ENCODE measurements at regions not wholly inside any gene's neighbourhood (a gene's known extent, or its start where the extent isn't known, plus 50 kb on each side); places are given as distances from the start of the nearest gene placed in this dataset.

DNA sequence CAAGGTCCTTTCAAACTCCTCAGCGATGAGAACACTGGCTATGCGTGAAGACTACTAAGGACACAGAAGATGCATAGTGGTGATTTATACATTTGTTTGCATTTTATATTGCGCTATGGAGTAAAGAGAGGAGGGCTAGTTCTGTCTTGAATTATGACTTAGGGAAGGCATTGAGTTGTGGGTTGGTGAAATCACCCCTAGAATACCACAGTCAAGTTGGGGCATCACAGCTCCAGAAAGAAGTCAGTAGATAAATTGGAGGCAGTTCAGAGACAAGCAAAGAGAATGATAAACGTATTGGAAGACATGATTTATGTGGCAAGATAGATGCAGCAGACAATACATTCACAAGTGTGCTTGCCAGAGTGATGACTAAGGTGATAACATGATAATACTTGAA is 460.4 kb downstream of the EPHA4 start:
- DNase-seq (ENCODE audit: low spot score in 2 of 2), result no peak
- Mint-ChIP-seq H3K27ac (no peak overlapping the region), H3K4me3 (no peak overlapping the region), H3K4me1 (no peaks in the 10 kb centered on the region), H3K9me3 (no peaks in the 10 kb centered on the region), H3K36me3 (no peaks in the 10 kb centered on the region)
- ATAC-seq, result no peak

DNA sequence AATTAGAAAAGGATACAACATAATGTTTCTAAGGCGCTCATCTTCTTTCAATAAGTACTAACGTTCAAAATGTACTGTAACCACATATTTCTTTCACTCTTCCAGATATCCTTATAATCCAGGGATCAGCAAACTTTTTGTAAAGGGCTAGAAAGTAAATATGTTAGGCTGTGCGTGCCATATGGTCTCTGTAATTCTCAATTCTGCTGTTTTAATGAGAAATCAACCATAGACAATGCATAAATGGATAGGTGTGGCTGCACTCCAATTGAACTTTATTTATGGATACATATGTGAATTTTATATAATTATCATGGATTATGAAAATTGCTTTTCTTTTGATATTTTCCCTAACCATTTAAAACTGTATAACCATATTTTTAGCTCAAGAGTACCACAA is 459.4 kb downstream of the EPHA4 start:
- no peak overlapping the region for H3K4me3 Mint-ChIP-seq
- H3K9me3 Mint-ChIP-seq, result no peaks in the 10 kb centered on the region

DNA sequence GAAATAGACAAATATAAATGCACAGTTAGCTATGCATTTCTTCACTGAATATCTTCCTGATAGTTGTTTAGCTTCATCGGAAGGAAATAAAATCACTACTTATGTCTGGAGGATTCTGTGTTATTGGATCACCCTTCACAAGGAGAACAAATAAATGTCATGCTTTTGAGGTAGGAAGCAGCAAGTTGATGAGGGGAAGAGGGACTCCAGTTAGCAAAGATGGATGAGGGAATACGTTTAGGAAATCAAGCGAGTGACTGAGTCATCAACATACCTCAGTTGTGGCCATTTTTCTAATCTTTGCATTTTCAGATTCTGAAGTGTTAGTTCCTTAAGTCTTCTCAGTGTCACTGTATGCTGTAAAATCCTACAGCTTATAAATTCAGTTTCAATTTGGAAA is 456.2 kb downstream of the EPHA4 start:
- Mint-ChIP-seq H3K4me3 (no peak overlapping the region), H3K9me3 (no peaks in the 10 kb centered on the region), H3K27ac (no peak overlapping the region), H3K4me1 (no peaks in the 10 kb centered on the region), H3K36me3 (no peaks in the 10 kb centered on the region)
- no peak for ATAC-seq
- DNase-seq (ENCODE audit: low spot score in 2 of 2), result no peak

More for the DNA sequence above, 459.4 kb downstream of the EPHA4 start:
- Mint-ChIP-seq H3K27ac (no peak overlapping the region), H3K36me3 (no peaks in the 10 kb centered on the region), H3K4me1 (no peaks in the 10 kb centered on the region)
- ATAC-seq (no peak), DNase-seq (ENCODE audit: low spot score in 2 of 2) (no peak)

DNA sequence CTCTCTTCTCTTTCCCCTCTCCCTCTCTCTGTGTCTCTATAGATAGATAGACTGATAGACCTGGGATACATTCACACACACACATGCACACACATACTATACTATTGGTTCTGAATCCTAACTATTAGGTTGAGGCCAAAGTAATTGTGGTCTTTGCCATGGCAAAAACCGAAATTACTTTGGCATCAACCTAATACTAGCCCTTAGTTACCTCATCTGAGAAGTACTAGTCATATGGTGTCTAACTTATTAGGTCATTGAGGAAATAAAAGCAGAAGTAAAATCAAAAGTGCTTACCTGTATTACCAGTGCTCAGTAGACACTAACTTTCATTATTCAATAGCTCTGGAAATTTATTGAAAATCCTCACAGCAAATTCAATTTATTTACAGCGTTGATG is 451.5 kb downstream of the EPHA4 start:
- ATAC-seq, result peak; percentile 49
- H3K36me3 Mint-ChIP-seq, result no peaks in the 10 kb centered on the region

DNA sequence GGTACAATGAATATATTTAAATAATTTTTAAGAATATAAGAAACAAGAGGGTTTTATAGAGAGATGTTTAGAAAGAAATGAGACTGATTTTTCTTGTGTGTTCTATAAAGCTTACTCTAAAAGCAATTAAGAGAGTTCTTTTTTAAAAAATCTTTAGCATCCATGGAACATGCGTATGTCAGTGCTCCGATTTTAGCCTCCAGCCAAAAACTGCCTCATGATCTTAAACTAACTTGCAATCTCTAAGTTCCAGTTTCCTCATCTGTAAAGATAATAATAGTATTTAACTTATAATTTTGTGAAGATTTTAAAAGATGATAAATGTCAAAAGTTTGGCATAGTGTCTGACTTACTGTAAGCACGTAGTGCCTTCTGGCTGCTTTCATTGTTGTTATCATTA is 448.7 kb downstream of the EPHA4 start:
- Mint-ChIP-seq H3K4me1 (no peaks in the 10 kb centered on the region), H3K4me3 (no peak overlapping the region), H3K9me3 (peaks cover 4% of the 10 kb centered on the region), H3K36me3 (no peaks in the 10 kb centered on the region), H3K27ac (no peak overlapping the region)
- no peak for DNase-seq (ENCODE audit: low spot score in 2 of 2)
- no peak for ATAC-seq

More for the DNA sequence above, 451.5 kb downstream of the EPHA4 start:
- H3K4me1 Mint-ChIP-seq, result no peaks in the 10 kb centered on the region
- H3K4me3 Mint-ChIP-seq, result no peak overlapping the region
- no peaks in the 10 kb centered on the region for H3K9me3 Mint-ChIP-seq
- DNase-seq (ENCODE audit: low spot score in 2 of 2), result no peak
- H3K27ac Mint-ChIP-seq, result no peak overlapping the region

DNA sequence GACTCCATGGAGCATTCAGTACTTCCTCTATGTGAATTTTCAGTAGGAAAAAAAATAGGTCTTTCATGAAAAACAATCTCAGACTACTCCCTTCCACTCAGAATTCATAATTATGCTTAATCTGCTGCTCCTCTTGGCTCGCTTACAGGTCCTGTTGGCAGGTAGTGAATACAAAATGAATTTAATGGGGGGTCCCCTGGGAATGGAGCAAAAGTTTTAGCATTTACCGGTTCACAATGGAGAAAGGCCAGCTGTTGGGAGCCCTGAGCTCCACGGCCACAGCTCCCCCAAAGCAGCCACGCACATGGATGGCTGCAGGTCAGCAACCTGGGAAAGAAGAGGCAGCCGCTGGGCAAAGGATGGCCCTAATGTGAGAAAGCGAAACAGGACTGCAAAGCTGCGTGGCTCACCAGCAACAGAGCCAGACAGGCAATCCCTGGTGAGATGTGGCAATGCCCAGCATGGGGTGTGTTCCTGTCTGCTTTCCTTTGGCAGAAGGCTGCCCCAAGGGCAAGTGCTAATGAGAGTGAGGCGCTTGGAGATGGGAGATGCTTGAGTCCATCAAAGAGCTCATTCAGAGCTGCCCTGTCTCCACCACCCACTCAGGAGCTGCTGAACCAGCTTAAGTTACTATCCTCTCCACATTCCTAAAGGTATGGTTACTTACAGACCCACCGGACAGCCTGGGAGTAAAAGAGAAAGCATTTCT is 447.4 kb downstream of the EPHA4 start:
- ATAC-seq, result peak; percentile 11
- Mint-ChIP-seq H3K9me3 (peaks cover 4% of the 10 kb centered on the region), H3K4me1 (no peaks in the 10 kb centered on the region), H3K4me3 (no peak overlapping the region), H3K27ac (no peak overlapping the region), H3K36me3 (no peaks in the 10 kb centered on the region)
- DNase-seq (ENCODE audit: low spot score in 2 of 2), result no peak

DNA sequence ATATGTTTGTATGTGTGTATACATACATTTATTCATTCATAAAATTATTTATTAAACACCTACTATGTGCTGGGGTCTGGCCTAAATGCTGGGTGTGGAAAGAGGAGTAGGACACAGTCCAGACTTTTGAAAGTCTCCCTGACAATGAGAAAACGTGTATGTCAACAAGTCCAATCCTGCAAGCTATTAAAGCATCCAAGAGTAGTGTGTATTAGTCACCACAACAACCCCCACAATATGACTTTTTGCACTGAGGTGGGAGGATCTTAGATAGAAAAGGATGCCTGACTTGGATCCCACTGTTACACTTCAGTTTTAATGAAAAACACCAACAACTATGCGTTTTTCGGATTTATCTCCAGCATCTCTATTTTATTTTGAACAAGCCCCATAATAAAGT is 446.4 kb downstream of the EPHA4 start:
- H3K27ac Mint-ChIP-seq, result no peak overlapping the region
- H3K4me1 Mint-ChIP-seq, result no peaks in the 10 kb centered on the region
- DNase-seq (ENCODE audit: low spot score in 2 of 2) (no peak), ATAC-seq (no peak)
- H3K4me3 Mint-ChIP-seq, result no peak overlapping the region
- H3K9me3 Mint-ChIP-seq, result peaks cover 4% of the 10 kb centered on the region
- H3K36me3 Mint-ChIP-seq, result no peaks in the 10 kb centered on the region

DNA sequence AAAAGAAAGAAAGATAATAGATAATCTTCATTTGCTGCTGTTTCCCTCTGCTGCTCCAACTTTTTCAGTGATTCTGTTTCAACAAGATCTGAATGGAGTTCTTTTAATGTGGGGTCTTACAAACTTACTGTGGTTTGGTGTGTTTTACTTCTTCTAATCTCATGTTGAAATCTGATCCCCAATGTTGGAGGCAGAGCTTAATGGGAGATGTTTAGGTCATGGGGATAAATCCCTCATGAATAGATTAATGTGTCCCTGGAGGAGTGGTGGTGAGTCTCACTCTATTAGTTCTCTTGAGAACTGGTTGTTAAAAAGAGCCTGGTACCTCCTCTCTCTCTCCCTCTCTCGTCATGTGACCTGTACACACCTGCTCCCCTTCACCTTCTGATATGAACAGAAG is 442.4 kb downstream of the EPHA4 start:
- DNase-seq (ENCODE audit: low spot score in 2 of 2) (no peak), ATAC-seq (no peak)
- Mint-ChIP-seq H3K4me3 (no peak overlapping the region), H3K9me3 (peaks cover 4% of the 10 kb centered on the region), H3K4me1 (no peaks in the 10 kb centered on the region), H3K36me3 (no peaks in the 10 kb centered on the region), H3K27ac (no peak overlapping the region)

DNA sequence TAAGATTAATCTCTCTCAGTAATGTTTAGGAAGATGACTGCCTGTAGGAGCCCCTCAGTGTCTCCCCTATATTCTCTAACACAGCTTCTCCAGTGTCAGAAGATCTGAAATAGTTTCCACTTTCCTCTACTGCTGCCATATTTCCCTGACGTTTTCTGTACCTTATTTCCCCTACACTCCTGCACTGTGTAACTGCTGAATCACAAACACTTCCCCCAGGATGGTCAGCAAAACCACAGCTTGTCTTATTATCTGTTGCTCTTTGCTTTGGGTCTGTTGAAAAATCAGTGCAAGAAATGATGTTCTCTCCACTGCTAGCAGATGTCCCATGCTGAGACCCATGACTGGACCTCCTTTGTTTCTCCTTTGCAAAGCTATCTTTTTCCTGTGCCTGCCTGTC is 441.7 kb downstream of the EPHA4 start:
- H3K4me3 Mint-ChIP-seq, result no peak overlapping the region
- H3K36me3 Mint-ChIP-seq, result no peaks in the 10 kb centered on the region
- peak; percentile 34 for ATAC-seq
- peaks cover 4% of the 10 kb centered on the region for H3K9me3 Mint-ChIP-seq
- no peaks in the 10 kb centered on the region for H3K4me1 Mint-ChIP-seq
- H3K27ac Mint-ChIP-seq, result no peak overlapping the region
- DNase-seq (ENCODE audit: low spot score in 2 of 2), result no peak

DNA sequence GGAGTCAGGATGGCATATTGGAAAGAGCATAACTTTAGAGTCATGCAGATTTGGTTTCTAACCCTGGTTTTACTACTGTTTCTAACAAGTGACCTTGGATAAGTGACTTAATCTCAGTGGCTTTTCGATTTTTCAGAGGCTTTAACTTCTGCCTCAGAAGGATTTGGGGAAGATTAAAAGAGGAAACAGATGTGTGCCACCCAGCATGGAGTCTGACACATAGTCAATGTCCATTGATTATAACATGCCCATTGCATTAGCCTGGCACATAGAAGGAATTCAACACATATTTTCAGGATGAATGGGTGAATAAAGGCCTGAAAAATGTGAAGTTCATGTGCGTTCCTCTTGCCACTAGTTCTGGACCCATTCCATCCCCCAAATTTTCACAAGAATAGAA is 438.2 kb downstream of the EPHA4 start:
- Mint-ChIP-seq H3K27ac (no peak overlapping the region), H3K36me3 (no peaks in the 10 kb centered on the region), H3K4me1 (no peaks in the 10 kb centered on the region), H3K9me3 (no peaks in the 10 kb centered on the region), H3K4me3 (no peak overlapping the region)
- no peak for ATAC-seq
- DNase-seq (ENCODE audit: low spot score in 2 of 2), result no peak

DNA sequence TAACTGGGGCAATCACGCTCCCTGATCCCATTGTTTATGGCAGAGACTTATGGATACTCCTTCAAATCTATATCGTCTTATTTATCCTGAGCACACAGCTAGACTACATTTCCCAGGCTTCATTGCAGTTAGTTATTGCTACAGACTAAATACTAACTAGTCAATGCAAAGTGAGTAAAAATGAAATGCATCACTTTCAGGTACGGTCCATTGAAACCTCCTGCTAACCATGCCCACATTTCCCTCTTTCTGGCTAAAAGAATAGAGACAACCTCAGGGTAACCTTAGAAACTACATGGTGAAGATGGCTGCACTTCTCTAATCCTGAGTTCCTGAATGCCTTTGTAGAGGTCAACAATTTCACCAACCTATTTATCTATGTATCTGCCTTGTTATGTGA is 437.4 kb downstream of the EPHA4 start:
- Mint-ChIP-seq H3K4me3 (no peak overlapping the region), H3K27ac (no peak overlapping the region), H3K4me1 (no peaks in the 10 kb centered on the region), H3K36me3 (no peaks in the 10 kb centered on the region), H3K9me3 (no peaks in the 10 kb centered on the region)
- DNase-seq (ENCODE audit: low spot score in 2 of 2), result no peak
- peak; percentile 36 for ATAC-seq

DNA sequence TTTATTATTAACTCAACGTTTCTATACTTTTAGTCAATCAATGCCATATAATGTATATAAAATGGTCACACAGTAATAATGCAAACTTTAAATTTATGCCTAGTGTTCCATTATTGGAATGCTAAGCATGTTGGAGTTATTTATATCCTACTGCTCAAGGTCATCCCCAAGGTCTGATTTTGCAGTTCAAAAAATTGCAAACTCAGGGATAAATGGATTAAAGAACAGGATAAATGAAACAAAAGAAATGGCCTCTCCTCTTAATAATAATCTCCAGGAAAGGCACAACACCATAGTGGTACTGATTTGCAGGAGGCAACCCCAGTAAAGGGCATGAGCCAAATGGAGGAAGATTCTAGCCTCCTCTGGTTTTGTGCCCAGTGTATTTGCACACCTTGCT is 436.4 kb downstream of the EPHA4 start:
- Mint-ChIP-seq H3K4me3 (no peak overlapping the region), H3K4me1 (no peaks in the 10 kb centered on the region), H3K27ac (no peak overlapping the region), H3K9me3 (no peaks in the 10 kb centered on the region), H3K36me3 (no peaks in the 10 kb centered on the region)
- no peak for ATAC-seq
- DNase-seq (ENCODE audit: low spot score in 2 of 2), result no peak

DNA sequence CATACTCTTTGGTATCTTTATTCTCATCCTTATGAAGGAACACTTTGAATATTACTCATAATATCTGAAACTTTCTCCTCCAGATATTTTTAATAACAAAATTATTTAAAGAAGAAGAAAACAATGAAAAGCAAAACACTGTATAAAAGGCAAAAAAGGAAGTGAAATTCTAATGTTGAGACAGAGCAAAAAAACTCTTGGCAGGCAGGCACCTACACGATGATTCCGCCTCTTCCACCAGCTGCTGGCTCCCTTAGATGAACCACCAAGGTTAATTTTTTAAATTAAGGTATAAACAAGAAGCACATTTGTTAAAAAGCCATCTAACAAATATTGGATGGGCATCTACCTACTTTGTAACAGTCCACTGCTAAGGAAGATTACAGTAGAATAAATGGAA is 434.7 kb downstream of the EPHA4 start:
- Mint-ChIP-seq H3K36me3 (no peaks in the 10 kb centered on the region), H3K9me3 (no peaks in the 10 kb centered on the region), H3K4me3 (no peak overlapping the region), H3K27ac (no peak overlapping the region), H3K4me1 (no peaks in the 10 kb centered on the region)
- no peak for DNase-seq (ENCODE audit: low spot score in 2 of 2)
- ATAC-seq, result no peak

DNA sequence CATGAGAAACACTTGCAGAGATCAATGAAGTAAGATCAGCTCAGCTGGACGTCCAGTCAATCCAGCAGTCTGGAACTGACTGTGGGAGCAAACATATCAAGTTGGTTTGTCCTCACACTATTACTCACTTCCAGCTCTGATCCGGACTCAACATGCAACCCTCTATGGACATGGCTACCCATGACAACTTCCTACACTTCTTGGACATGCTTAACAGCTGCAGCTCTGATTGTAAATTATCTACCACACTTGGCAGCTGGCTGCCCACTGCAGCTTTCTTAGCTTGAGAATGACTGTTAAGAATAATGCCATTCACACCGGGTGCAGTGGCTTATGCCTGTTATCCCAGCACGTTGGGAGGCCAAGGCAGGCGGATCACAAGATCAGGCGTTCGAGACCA is 429.8 kb downstream of the EPHA4 start:
- Mint-ChIP-seq H3K9me3 (no peaks in the 10 kb centered on the region), H3K4me1 (no peaks in the 10 kb centered on the region), H3K36me3 (no peaks in the 10 kb centered on the region), H3K4me3 (no peak overlapping the region), H3K27ac (no peak overlapping the region)
- ATAC-seq, result no peak
- DNase-seq (ENCODE audit: low spot score in 2 of 2), result no peak

DNA sequence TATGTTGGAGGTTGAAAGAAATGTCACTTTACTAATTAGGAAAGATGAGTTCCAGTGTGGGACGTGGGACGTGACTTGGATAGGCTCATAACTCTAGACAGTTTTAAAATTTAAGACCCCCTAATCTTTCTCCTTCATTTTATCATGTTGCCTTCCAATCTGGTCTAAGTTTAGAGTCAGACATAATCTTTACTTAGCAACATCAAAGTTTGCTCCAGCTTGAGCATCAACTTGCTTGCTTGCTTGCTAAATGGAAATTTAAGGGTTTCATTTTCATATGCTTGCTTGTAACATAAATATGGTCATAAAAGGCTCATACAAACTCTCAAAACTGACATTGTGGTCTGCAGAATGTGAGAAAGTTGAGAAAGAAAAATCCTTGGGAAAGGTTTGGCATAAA is 428.9 kb downstream of the EPHA4 start:
- Mint-ChIP-seq H3K27ac (no peak overlapping the region), H3K36me3 (no peaks in the 10 kb centered on the region), H3K9me3 (no peaks in the 10 kb centered on the region), H3K4me1 (no peaks in the 10 kb centered on the region), H3K4me3 (no peak overlapping the region)
- ATAC-seq (no peak), DNase-seq (ENCODE audit: low spot score in 2 of 2) (no peak)

DNA sequence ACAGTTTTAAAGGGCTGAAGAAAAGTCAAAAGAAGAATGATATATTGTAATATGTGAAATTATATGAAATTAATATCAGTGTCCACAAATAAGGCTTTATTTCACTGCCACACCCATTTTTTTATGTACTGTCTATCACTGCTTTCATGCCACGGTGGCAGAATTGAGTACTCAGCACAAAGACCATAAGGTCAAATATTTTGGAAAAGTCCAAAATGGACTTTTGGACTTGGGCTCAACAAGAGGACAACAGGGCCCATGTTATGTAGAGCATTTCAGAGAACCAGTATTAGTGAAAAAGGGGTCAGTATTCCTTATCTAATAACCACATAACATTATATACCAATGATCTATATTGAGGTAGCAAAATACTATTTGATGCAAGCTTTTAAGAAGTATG is 427.2 kb downstream of the EPHA4 start:
- Mint-ChIP-seq H3K9me3 (no peaks in the 10 kb centered on the region), H3K4me1 (no peaks in the 10 kb centered on the region), H3K36me3 (no peaks in the 10 kb centered on the region), H3K4me3 (no peak overlapping the region), H3K27ac (no peak overlapping the region)
- no peak for DNase-seq (ENCODE audit: low spot score in 2 of 2)
- ATAC-seq, result no peak

DNA sequence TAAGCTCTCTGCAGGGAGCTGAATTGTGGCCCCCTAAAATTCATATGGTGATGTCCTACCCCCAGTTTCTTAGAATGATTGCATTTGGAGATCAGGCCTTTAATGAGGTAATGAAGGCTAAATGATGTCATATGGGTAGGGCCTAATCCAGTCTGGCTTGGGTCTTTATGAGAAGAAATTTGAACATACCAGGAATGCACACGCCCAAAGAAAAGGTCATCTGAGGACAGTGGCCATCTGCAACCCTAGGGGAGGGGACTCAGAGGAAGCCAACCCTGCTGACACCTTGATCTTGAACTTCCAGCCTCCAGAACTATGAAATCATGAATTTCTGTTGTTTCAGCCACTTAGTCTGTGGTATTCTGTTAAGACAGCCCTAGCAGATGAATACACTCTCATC is 426.7 kb downstream of the EPHA4 start:
- Mint-ChIP-seq H3K4me3 (no peak overlapping the region), H3K4me1 (no peaks in the 10 kb centered on the region), H3K36me3 (no peaks in the 10 kb centered on the region), H3K9me3 (no peaks in the 10 kb centered on the region), H3K27ac (no peak overlapping the region)
- no peak for DNase-seq (ENCODE audit: low spot score in 2 of 2)
- no peak for ATAC-seq

Data from stimulated activated effector memory CD8-positive, alpha-beta T cell treated with anti-CD3 and anti-CD28 coated beads, Interleukin-12 subunit alpha, Interleukin-12 subunit beta, amount 100 ng/mL, for 72 hours (primary cell).